ENCODE measurements at regions not wholly inside any gene's neighbourhood (a gene's known extent, or its start where the extent isn't known, plus 50 kb on each side); places are given as distances from the start of the nearest gene placed in this dataset.

- no peak for TF ChIP-seq CTCF (conservative IDR thresholded peaks at IDR 0.05; ENCODE audit: low read depth, low read length)
- no peak for TF ChIP-seq EZH2 (IDR thresholded peaks at IDR 0.05; ENCODE audit: borderline replicate concordance, low read depth, low read length, poor library complexity, severe bottlenecking)
Observed at GRCh38 chr7:136470179-136470578, 398.3 kb upstream of the CHRM2 start.

Measured in A673 (cell line).